ENCODE measurements at regions not wholly inside any gene's neighbourhood (a gene's known extent, or its start where the extent isn't known, plus 50 kb on each side); places are given as distances from the start of the nearest gene placed in this dataset.

DNA sequence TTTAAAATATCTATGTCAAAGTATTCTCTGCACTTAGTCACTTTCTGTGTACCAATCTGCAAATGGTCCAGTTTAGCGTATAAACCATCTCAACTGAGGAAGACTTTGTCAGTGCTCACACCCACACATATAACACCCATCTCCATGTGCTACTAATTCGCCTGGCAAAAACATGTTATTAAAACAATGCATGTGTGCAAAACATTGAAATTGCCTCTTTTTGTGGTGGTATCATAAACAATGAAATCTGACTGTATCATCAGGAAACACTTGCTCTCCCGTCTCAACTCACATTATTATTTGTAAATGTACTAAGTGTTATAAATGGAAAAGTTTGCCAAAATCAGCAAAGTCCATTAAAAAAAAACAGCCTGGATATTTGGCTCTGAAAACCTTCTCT lies 105.9 kb upstream of the FOXC1 start:
- Histone ChIP-seq H3K27ac (ENCODE audit: insufficient read length, low read depth, low read length) (no peak overlapping the region), H2BK20ac (ENCODE audit: low read depth, low read length, poor library complexity, severe bottlenecking) (no peak overlapping the region), H2AFZ (ENCODE audit: low read length) (no peak overlapping the region), H3K23ac (ENCODE audit: insufficient read length, low read depth, low read length) (no peak overlapping the region), H3K4me2 (ENCODE audit: insufficient read depth, insufficient read length, low read length) (no peak overlapping the region), H4K5ac (ENCODE audit: insufficient read length, low read depth, low read length) (no peak overlapping the region), H2BK5ac (ENCODE audit: insufficient read length, low read length) (no peak overlapping the region), H3K56ac (ENCODE audit: insufficient read length, low read depth, low read length) (no peak overlapping the region), H3K79me2 (ENCODE audit: insufficient read depth, low read length) (no peaks in the 10 kb centered on the region), H3K4me1 (ENCODE audit: insufficient read depth, low read length) (no peaks in the 10 kb centered on the region), H2BK15ac (ENCODE audit: low read depth, low read length) (no peak overlapping the region), H3K9me3 (ENCODE audit: control insufficient read depth, low read depth, low read length) (no peaks in the 10 kb centered on the region), H3K23me2 (ENCODE audit: insufficient read length, low read depth, low read length, poor library complexity, severe bottlenecking) (no peaks in the 10 kb centered on the region), H3K27me3 (ENCODE audit: insufficient read depth, low read length) (no peaks in the 10 kb centered on the region), H2BK120ac (ENCODE audit: low read depth, low read length, poor library complexity, severe bottlenecking) (no peak overlapping the region), H2BK12ac (ENCODE audit: insufficient read length, low read depth, low read length) (no peak overlapping the region), H4K8ac (replicated peaks; ENCODE audit: insufficient read length, low read depth, low read length) (no peak overlapping the region), H3K9ac (ENCODE audit: extremely low read depth, insufficient read length, low read length) (no peak overlapping the region), H3K18ac (ENCODE audit: insufficient read length, low read depth, low read length) (no peak overlapping the region), H4K20me1 (ENCODE audit: control insufficient read depth, insufficient read depth, insufficient read length) (no peaks in the 10 kb centered on the region), H4K91ac (ENCODE audit: insufficient read length, low read depth, low read length) (no peak overlapping the region), H3T11ph (ENCODE audit: low read length) (no peak overlapping the region), H3K4ac (ENCODE audit: low read depth, low read length) (no peak overlapping the region), H3K14ac (ENCODE audit: insufficient read depth, low read length) (no peak overlapping the region), H2AK5ac (ENCODE audit: insufficient read length, low read length) (no peak overlapping the region), H3K79me1 (ENCODE audit: insufficient read depth, low read depth, low read length, poor library complexity, severe bottlenecking) (no peaks in the 10 kb centered on the region)
- Mint-ChIP-seq H3K9me3 (0 out of 5 replicates have a peak, but pooled peaks cover 0 to 2% of the 10 kb centered on the region in 2 experiments), H3K27me3 (ENCODE audit: low read depth) (peaks cover 4% of the 10 kb centered on the region), H3K36me3 (ENCODE audit: insufficient read depth in 1 of 3, low read depth in 3 of 3) (no peaks in the 10 kb centered on the region), H3K27ac (no peak overlapping the region), H3K4me1 (no peaks in the 10 kb centered on the region), H3K4me3 (no peak overlapping the region)
- DNase-seq, result no peak
- no CpG with 5 or more reads among the region's 3 CpGs for WGBS (ENCODE audit: extremely low coverage, insufficient read length, low lambda C conversion rate)
- TF ChIP-seq CTCF (conservative IDR thresholded peaks at IDR 0.05), result no peak

Data from H9 (cell line).